Cardiac muscle cell (in vitro differentiated cells and primary cell): ENCODE measurements at regions not wholly inside any gene's neighbourhood (a gene's known extent, or its start where the extent isn't known, plus 50 kb on each side); places are given as distances from the start of the nearest gene placed in this dataset.

Experiments
- DNase-seq, 2 donors: peaks; one replicate each; pipeline versions ENCODE4 v3.0.0 to v3.0.0-alpha.2; 2010 to 2017; ENCODE audit warnings: low read depth in 1 of 2, low spot score in 1 of 2
- H3K27ac ChIP-seq: fragments of 200-600 bp; sonication (generic); 2 replicates; pipeline ENCODE4 v1.5.1; 2016
- H3K27me3 ChIP-seq: fragments of 200-600 bp; sonication (generic); 2 replicates; pipeline ENCODE4 v1.6.0; 2016; ENCODE audit warnings: control low read depth
- H3K36me3 ChIP-seq: fragments of 200-600 bp; sonication (generic); 2 replicates; pipeline ENCODE4 v1.5.1; 2016; ENCODE audit warnings: control low read depth
- H3K4me1 ChIP-seq: fragments of 200-600 bp; sonication (generic); 2 replicates; pipeline ENCODE4 v1.8.1; 2017; ENCODE audit warnings: low read depth, mild to moderate bottlenecking, mixed run types
- H3K4me3 ChIP-seq: fragments of 200-600 bp; sonication (generic); 2 replicates; pipeline ENCODE4 v1.5.1; 2016; ENCODE audit warnings: mild to moderate bottlenecking
- H3K9me3 ChIP-seq: fragments of 200-600 bp; sonication (generic); 2 replicates; pipeline ENCODE4 v1.5.1; 2017; ENCODE audit warnings: low read depth, mild to moderate bottlenecking, control low read depth
- CTCF ChIP-seq: IDR thresholded peaks from 2 replicates; pipeline ENCODE4 v1.5.1; 2012; ENCODE audit warnings: low read depth, mild to moderate bottlenecking, low read length

GRCh38 chr2:142725386-142725785 lies 152.1 kb upstream of the KYNU start:
- no peaks in the 10 kb centered on the region for H3K27me3 ChIP-seq
- no peak overlapping the region for H3K27ac ChIP-seq
- no peak overlapping the region for H3K4me3 ChIP-seq
- no peak for TF ChIP-seq CTCF
- no peak for DNase-seq
- no peaks in the 10 kb centered on the region for H3K36me3 ChIP-seq
- no peaks in the 10 kb centered on the region for H3K4me1 ChIP-seq
- H3K9me3 ChIP-seq, result no peaks in the 10 kb centered on the region

GRCh38 chr2:142724713-142725349 lies 152.6 kb upstream of the KYNU start:
- DNase-seq, result no peak
- Histone ChIP-seq H3K4me1 (no peaks in the 10 kb centered on the region), H3K4me3 (no peak overlapping the region), H3K27me3 (no peaks in the 10 kb centered on the region), H3K9me3 (no peaks in the 10 kb centered on the region), H3K27ac (no peak overlapping the region), H3K36me3 (no peaks in the 10 kb centered on the region)
- no peak for TF ChIP-seq CTCF

DNA sequence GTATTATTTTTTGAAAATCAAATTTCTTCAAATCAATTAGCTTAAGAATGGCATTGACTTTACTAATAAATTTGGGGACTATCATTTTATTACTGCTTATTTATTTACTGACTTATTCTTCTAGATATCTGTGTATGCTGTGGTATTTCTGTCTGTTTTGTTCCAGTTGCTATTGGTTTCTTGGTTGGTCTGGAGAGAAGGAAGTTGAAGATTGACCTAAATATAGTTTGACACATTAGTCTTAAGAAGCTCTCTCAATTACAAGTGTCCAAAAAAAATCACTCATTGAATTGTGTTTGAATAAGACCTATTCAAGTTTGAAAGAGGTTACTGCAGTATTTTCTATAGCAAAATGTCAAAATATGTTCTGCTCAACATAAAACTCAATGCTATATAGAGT lies 153.3 kb upstream of the KYNU start:
- TF ChIP-seq CTCF, result no peak

DNA sequence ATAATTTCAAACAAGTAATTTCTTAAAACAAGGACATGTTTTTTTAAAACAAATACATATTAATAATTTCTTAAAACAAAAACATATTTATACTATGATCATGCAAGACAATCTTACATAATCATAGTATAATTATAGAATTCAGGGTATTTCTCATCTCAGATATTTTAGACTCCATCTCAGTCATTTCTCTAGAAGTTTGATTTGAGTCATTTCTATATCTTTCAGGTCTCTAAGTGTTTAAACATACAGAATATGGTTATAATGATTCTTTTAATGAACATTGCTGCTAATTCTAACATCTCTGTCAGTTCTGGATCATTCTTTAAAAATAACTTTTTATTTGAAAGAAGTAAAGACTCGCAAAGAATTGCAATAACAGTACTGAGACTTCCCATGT lies 154.2 kb upstream of the KYNU start:
- H3K27ac ChIP-seq, result no peak overlapping the region
- no peak for DNase-seq
- no peaks in the 10 kb centered on the region for H3K36me3 ChIP-seq
- TF ChIP-seq CTCF, result no peak
- no peaks in the 10 kb centered on the region for H3K9me3 ChIP-seq
- no peaks in the 10 kb centered on the region for H3K4me1 ChIP-seq
- no peaks in the 10 kb centered on the region for H3K27me3 ChIP-seq
- H3K4me3 ChIP-seq, result no peak overlapping the region

More for the DNA sequence above, 153.3 kb upstream of the KYNU start:
- Histone ChIP-seq H3K27ac (no peak overlapping the region), H3K27me3 (no peaks in the 10 kb centered on the region), H3K9me3 (no peaks in the 10 kb centered on the region), H3K4me1 (no peaks in the 10 kb centered on the region), H3K36me3 (no peaks in the 10 kb centered on the region), H3K4me3 (no peak overlapping the region)
- DNase-seq, result no peak

DNA sequence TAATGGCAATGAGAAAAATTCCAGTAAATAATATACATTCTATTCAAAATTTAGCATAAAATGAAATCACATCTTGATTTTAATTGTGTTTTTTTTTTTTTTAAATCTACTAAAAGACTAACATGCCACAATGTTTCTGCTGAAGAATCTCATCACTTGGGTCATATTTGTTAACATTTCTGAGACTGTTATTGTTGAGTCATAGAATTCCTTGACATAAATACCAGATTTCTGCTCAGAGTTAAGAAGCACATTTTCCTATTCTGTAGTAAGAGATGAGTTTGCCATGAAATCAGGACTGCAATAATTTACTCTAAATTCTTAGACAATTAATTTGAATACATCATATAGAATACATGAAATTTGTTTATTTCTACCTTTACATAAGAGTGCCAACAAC lies 154.9 kb upstream of the KYNU start:
- H3K4me1 ChIP-seq, result no peaks in the 10 kb centered on the region
- TF ChIP-seq CTCF, result no peak

More for the DNA sequence above, 154.9 kb upstream of the KYNU start:
- H3K36me3 ChIP-seq, result no peaks in the 10 kb centered on the region
- no peaks in the 10 kb centered on the region for H3K27me3 ChIP-seq
- H3K4me3 ChIP-seq, result no peak overlapping the region
- DNase-seq, result peak in 1 of 2 donors; percentile 14
- no peaks in the 10 kb centered on the region for H3K9me3 ChIP-seq
- no peak overlapping the region for H3K27ac ChIP-seq
